HEK293T (cell line): ENCODE measurements at regions not wholly inside any gene's neighbourhood (a gene's known extent, or its start where the extent isn't known, plus 50 kb on each side); places are given as distances from the start of the nearest gene placed in this dataset.

Experiments
- BHLHE40 ChIP-seq: fragments of 450-650 bp; IDR thresholded peaks from 2 replicates; pipeline ENCODE4 v1.6.1; 2016; ENCODE audit warnings: mild to moderate bottlenecking, moderate library complexity, borderline replicate concordance
- FOXM1 ChIP-seq: fragments of 450-650 bp; IDR thresholded peaks from 2 replicates; pipeline ENCODE4 v1.6.1; 2017; ENCODE audit warnings: mild to moderate bottlenecking, borderline replicate concordance

GRCh38 chr10:3890602-3891352 lies 105.8 kb upstream of the KLF6 start:
- TF ChIP-seq FOXM1 (no peak), BHLHE40 (no peak)
